ENCODE measurements at regions not wholly inside any gene's neighbourhood (a gene's known extent, or its start where the extent isn't known, plus 50 kb on each side); places are given as distances from the start of the nearest gene placed in this dataset.

DNA sequence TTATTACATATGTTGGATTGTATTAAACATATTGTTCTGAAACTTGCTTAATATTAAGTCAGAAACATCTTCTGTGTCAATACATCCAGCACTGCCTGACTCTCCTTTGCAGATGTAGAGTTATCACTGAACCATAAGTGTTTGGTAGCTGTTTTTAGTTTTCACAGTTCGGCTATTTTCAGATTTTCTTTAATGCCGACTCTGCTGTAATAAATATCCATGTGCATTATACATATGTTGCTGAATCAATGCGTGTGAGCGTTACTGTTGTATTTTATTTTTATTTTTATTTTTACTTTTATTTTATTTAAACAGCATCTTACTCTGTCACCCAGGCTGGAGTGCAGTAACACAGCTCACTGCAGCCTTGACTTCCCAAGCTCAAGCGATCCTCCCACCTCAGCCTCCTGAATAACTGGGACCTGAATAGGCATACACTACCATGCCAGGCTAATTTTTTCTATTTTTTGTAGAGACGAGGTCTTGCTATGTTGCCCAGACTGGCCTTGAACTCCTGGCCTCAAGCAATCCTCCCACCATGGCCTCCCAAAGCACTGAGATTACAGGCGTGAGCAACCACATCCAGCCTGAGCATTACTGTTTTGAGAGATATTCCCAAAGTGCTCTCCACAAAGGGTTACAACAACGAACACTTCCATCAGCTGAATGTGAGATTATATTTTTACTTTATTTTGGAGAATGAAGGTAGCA, 50.7 kb upstream of the NOCT start:
- Histone ChIP-seq H3K27ac (no peak overlapping the region), H3K27me3 (no peaks in the 10 kb centered on the region), H3K36me3 (no peaks in the 10 kb centered on the region), H3K4me1 (ENCODE audit: insufficient read depth) (no peaks in the 10 kb centered on the region), H3K4me3 (no peak overlapping the region), H3K9me3 (no peaks in the 10 kb centered on the region)
- intact Hi-C loops (cut with DNase I), result no loop called here
- DNase-seq, result no peak
- TF ChIP-seq, protein P1, sequence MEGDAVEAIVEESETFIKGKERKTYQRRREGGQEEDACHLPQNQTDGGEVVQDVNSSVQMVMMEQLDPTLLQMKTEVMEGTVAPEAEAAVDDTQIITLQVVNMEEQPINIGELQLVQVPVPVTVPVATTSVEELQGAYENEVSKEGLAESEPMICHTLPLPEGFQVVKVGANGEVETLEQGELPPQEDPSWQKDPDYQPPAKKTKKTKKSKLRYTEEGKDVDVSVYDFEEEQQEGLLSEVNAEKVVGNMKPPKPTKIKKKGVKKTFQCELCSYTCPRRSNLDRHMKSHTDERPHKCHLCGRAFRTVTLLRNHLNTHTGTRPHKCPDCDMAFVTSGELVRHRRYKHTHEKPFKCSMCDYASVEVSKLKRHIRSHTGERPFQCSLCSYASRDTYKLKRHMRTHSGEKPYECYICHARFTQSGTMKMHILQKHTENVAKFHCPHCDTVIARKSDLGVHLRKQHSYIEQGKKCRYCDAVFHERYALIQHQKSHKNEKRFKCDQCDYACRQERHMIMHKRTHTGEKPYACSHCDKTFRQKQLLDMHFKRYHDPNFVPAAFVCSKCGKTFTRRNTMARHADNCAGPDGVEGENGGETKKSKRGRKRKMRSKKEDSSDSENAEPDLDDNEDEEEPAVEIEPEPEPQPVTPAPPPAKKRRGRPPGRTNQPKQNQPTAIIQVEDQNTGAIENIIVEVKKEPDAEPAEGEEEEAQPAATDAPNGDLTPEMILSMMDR (IDR thresholded peaks at IDR 0.05), result no peak
- TF ChIP-seq EP300 (IDR thresholded peaks at IDR 0.05), result no peak
- no peak for TF ChIP-seq POLR2A (IDR thresholded peaks at IDR 0.05)
- 73 to 83% (median 77%) methylated on average over 8 of the region's 8 CpGs for WGBS, 3 donors

DNA sequence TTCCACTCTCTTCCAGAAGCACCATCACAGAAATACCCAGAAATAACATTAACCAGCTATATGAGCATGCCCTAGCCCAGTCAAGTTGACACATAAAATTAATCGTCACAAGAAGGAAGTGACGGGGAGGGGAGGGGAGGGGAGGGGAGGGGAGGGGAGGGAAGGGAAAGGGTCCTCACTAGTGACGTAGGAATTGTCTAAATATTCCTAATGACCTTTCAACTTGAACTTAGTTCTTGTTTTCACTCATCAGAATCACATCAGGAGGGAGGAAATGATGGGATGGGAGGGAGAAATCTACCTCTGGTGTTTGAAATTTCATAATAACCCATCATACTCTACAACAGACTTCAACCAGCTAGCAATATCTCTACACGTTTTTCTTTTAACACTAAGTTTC, 52.2 kb upstream of the NOCT start:
- Histone ChIP-seq H3K9me3 (no peaks in the 10 kb centered on the region), H3K4me1 (ENCODE audit: insufficient read depth) (no peaks in the 10 kb centered on the region), H3K27ac (no peak overlapping the region), H3K4me3 (no peak overlapping the region), H3K36me3 (no peaks in the 10 kb centered on the region), H3K27me3 (no peaks in the 10 kb centered on the region)
- intact Hi-C loops (cut with DNase I), result no loop called here
- 68 to 82% (median 75%) methylated on average over 4 of the region's 4 CpGs for WGBS, 3 donors
- TF ChIP-seq, protein P1 (IDR thresholded peaks at IDR 0.05), result no peak
- TF ChIP-seq EP300 (IDR thresholded peaks at IDR 0.05) (no peak), POLR2A (IDR thresholded peaks at IDR 0.05) (no peak)
- DNase-seq, result no peak

DNA sequence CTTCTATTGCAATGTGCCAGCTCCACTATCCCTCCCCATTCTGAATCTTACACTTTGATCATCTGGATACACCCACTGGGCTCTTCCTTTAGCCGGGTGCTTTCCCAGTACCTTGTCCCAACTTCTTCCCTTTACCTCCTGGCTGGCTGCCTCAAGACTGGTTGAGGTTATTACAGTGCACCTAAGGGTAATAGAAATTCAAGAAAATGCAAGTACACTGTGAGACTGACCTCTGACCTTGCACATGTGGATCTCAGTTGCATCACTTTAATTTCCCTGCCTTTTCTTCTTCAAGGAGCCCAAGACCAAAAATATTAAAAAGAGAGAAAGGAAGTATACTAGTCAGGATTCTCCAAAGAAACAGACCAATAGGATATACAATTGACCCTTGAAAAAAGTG, 53.9 kb upstream of the NOCT start:
- no peak for DNase-seq
- intact Hi-C loops (cut with DNase I), result no loop called here

DNA sequence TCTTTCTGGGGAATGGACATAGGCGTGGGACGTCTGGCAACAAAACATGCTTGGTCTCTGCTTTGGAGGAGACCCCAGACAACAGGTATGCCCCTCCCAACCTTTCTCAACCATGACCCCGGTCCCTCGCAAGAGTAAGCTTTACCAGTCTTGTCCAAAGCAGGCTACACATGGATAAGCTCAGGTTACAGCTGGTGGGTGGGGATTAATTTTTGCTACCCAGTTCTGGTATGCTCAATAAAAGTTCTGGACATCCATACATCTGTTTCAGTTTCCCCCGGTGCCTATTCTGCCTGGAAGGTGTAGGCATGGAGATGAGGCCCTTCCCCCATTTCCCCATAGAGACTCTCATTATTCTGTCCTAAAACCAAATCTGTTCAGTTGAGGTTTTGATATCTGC, 54.5 kb upstream of the NOCT start:
- H3K27ac ChIP-seq, result no peak overlapping the region
- no peak for DNase-seq
- H3K9me3 ChIP-seq, result no peaks in the 10 kb centered on the region
- no peaks in the 10 kb centered on the region for H3K27me3 ChIP-seq
- WGBS, 3 donors, result 64 to 77% (median 66%) methylated on average over 5 of the region's 5 CpGs
- intact Hi-C loops (cut with DNase I), result no loop called here
- no peaks in the 10 kb centered on the region for H3K36me3 ChIP-seq
- no peak overlapping the region for H3K4me3 ChIP-seq
- no peaks in the 10 kb centered on the region for H3K4me1 ChIP-seq (ENCODE audit: insufficient read depth)
- TF ChIP-seq EP300 (IDR thresholded peaks at IDR 0.05), result no peak
- TF ChIP-seq, protein P1 (IDR thresholded peaks at IDR 0.05), result no peak

More for the DNA sequence above, 53.9 kb upstream of the NOCT start:
- no peak for TF ChIP-seq POLR2A (IDR thresholded peaks at IDR 0.05)
- TF ChIP-seq, protein P1 (IDR thresholded peaks at IDR 0.05), result no peak
- Histone ChIP-seq H3K27ac (no peak overlapping the region), H3K27me3 (no peaks in the 10 kb centered on the region), H3K4me3 (no peak overlapping the region), H3K4me1 (ENCODE audit: insufficient read depth) (no peaks in the 10 kb centered on the region), H3K36me3 (no peaks in the 10 kb centered on the region), H3K9me3 (no peaks in the 10 kb centered on the region)
- WGBS, 3 donors, result 64 to 81% (median 80%) methylated on average over 1 of the region's 1 CpG
